ENCODE measurements at regions not wholly inside any gene's neighbourhood (a gene's known extent, or its start where the extent isn't known, plus 50 kb on each side); places are given as distances from the start of the nearest gene placed in this dataset.

- no peak for DNase-seq (ENCODE audit: low spot score)
- in situ Hi-C loops (cut with MboI; ENCODE audit: low sequenced_read_pairs, unreplicated experiment): no loop called here
These were observed 95.9 kb upstream of the KCNQ5 start for GRCh38 chr6:72525821-72526510.

GRCh38 chr6:72530152-72530551 is 91.7 kb upstream of the KCNQ5 start:
- TF ChIP-seq CTCF (IDR thresholded peaks at IDR 0.05; ENCODE audit: borderline replicate concordance, control extremely low read depth, extremely low read depth, insufficient read depth, missing control alignments): no peak
- no peak for DNase-seq (ENCODE audit: low spot score)
- in situ Hi-C loops (cut with MboI; ENCODE audit: low sequenced_read_pairs, unreplicated experiment): no loop called here

More at GRCh38 chr6:72525821-72526510, 95.9 kb upstream of the KCNQ5 start:
- no peak for TF ChIP-seq CTCF (IDR thresholded peaks at IDR 0.05; ENCODE audit: borderline replicate concordance, control extremely low read depth, extremely low read depth, insufficient read depth, missing control alignments)

GRCh38 chr6:72530750-72531149 is 91.1 kb upstream of the KCNQ5 start:
- DNase-seq (ENCODE audit: low spot score): no peak
- in situ Hi-C loops (cut with MboI; ENCODE audit: low sequenced_read_pairs, unreplicated experiment): no loop called here
- no peak for TF ChIP-seq CTCF (IDR thresholded peaks at IDR 0.05; ENCODE audit: borderline replicate concordance, control extremely low read depth, extremely low read depth, insufficient read depth, missing control alignments)

GRCh38 chr6:72533606-72534005 is 88.3 kb upstream of the KCNQ5 start:
- no peak for TF ChIP-seq CTCF (IDR thresholded peaks at IDR 0.05; ENCODE audit: borderline replicate concordance, control extremely low read depth, extremely low read depth, insufficient read depth, missing control alignments)
- in situ Hi-C loops (cut with MboI; ENCODE audit: low sequenced_read_pairs, unreplicated experiment): no loop called here
- no peak for DNase-seq (ENCODE audit: low spot score)

- in situ Hi-C loops (cut with MboI; ENCODE audit: low sequenced_read_pairs, unreplicated experiment): no loop called here
- no peak for DNase-seq (ENCODE audit: low spot score)
- no peak for TF ChIP-seq CTCF (IDR thresholded peaks at IDR 0.05; ENCODE audit: borderline replicate concordance, control extremely low read depth, extremely low read depth, insufficient read depth, missing control alignments)
These were observed 87.6 kb upstream of the KCNQ5 start for GRCh38 chr6:72534236-72534635.

GRCh38 chr6:72535124-72535523 is 86.7 kb upstream of the KCNQ5 start:
- in situ Hi-C loops (cut with MboI; ENCODE audit: low sequenced_read_pairs, unreplicated experiment): no loop called here
- no peak for TF ChIP-seq CTCF (IDR thresholded peaks at IDR 0.05; ENCODE audit: borderline replicate concordance, control extremely low read depth, extremely low read depth, insufficient read depth, missing control alignments)
- no peak for DNase-seq (ENCODE audit: low spot score)

Measured in GM13976 (cell line).